ENCODE measurements at regions not wholly inside any gene's neighbourhood (a gene's known extent, or its start where the extent isn't known, plus 50 kb on each side); places are given as distances from the start of the nearest gene placed in this dataset.

DNA sequence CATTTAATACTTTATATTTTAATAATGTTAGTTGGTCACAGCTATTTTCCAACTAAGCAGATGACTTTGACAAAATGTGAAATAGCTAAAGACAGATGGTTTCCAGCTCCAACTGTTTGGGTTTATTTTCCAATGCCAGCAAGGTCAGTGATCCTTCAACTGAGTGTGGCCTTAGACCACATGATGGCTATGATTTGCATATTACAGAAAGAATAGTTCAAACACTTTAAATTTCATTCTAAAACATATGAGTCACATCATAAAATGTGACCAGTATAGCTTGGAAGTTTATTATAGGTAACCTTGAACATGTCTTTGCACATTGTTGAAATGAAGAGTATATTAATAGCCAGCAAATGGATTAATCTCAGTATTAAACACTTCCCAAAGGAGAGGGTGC lies 454.0 kb upstream of the C1orf87 start:
- no peak overlapping the region for H3K4me3 ChIP-seq

DNA sequence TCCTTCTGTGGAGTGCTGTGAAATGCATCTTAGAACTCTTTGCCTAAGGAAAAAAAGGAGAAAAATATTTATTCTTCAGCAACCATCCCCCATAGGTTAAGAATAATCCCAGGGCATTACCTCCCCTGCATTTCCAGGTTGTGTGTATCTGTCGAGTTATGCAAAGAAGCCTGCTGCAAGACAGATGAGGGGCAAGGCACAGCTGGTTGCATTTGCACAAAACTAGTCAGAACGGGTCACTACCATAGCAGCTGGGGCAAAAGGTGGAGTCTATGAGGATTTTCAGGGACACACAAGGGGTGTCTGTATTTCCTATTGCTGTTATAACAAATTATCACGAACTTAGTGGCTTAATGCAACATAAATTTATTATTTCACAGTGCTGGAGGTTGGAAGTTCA lies 443.4 kb upstream of the C1orf87 start:
- TF ChIP-seq, protein P1, sequence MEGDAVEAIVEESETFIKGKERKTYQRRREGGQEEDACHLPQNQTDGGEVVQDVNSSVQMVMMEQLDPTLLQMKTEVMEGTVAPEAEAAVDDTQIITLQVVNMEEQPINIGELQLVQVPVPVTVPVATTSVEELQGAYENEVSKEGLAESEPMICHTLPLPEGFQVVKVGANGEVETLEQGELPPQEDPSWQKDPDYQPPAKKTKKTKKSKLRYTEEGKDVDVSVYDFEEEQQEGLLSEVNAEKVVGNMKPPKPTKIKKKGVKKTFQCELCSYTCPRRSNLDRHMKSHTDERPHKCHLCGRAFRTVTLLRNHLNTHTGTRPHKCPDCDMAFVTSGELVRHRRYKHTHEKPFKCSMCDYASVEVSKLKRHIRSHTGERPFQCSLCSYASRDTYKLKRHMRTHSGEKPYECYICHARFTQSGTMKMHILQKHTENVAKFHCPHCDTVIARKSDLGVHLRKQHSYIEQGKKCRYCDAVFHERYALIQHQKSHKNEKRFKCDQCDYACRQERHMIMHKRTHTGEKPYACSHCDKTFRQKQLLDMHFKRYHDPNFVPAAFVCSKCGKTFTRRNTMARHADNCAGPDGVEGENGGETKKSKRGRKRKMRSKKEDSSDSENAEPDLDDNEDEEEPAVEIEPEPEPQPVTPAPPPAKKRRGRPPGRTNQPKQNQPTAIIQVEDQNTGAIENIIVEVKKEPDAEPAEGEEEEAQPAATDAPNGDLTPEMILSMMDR (IDR thresholded peaks at IDR 0.05; ENCODE audit: low read depth, low read length) = no peak
- Histone ChIP-seq H3K4me1 (ENCODE audit: low read depth) (no peaks in the 10 kb centered on the region), H3K36me3 (no peaks in the 10 kb centered on the region), H3K9me3 (ENCODE audit: low read depth) (no peaks in the 10 kb centered on the region), H3K27me3 (no peaks in the 10 kb centered on the region), H3K27ac (no peak overlapping the region), H3K4me3 (no peak overlapping the region)
- no peak for DNase-seq (ENCODE audit: low read depth in 1 of 2, low spot score in 1 of 2)

More for the DNA sequence above, 454.0 kb upstream of the C1orf87 start:
- no peak overlapping the region for H3K27ac ChIP-seq
- H3K4me1 ChIP-seq (ENCODE audit: low read depth) = no peaks in the 10 kb centered on the region
- TF ChIP-seq, protein P1 (IDR thresholded peaks at IDR 0.05; ENCODE audit: low read depth, low read length) = no peak
- no peaks in the 10 kb centered on the region for H3K9me3 ChIP-seq (ENCODE audit: low read depth)
- no peaks in the 10 kb centered on the region for H3K27me3 ChIP-seq
- DNase-seq (ENCODE audit: low read depth in 1 of 2, low spot score in 1 of 2) = no peak
- H3K36me3 ChIP-seq = no peaks in the 10 kb centered on the region

DNA sequence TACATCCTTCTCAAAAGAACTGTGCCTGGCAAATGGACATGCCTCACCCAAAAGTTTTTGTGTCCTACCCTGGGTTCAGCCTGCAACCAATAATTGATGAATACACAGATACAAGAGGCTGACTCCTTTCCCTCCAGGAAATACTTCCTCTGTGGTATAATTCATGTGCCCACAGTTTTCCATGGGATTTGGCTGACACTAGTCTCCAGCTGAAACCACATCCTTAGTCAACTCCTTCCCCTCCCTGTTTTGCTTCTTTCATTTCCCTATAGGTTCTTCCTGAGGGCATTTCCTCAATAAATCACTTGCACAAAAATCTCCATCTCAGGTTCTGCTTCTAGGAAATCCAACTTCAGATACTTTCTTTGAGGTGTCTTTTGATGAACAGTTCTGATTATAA lies 436.6 kb upstream of the C1orf87 start:
- H3K9me3 ChIP-seq (ENCODE audit: low read depth) = no peaks in the 10 kb centered on the region
- no peak for DNase-seq (ENCODE audit: low read depth in 1 of 2, low spot score in 1 of 2)
- TF ChIP-seq, protein P1 (IDR thresholded peaks at IDR 0.05; ENCODE audit: low read depth, low read length) = no peak

DNA sequence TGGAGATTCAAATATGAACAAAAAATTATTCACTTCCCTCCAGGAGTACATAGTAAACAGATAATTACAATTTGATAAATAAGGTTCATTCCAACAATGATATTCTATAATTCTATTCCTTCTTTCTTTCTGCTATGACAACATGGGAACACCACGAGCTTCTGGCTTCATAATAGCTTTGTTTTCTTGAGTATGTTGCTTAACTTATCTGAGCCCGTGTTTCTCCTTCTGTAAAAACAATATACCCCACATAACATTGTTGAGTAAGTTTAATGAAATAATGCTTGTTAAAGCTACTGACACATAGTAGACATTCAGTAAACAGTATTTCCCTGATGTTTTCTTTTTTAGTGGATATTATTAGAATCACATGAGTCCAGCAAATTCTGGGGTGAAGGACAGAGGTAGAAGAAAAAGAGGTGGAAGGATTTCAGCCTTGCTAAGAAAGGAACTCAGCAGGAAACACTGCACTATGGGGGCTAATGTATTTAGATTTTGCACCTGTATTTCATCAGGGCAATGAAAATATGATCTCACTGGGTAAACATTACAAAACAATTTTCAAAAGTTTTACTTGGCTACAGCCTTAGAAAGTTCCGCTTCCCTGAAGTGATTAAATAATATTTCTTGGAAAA lies 430.8 kb upstream of the C1orf87 start:
- no peak overlapping the region for H3K27ac ChIP-seq
- no peak overlapping the region for H3K4me3 ChIP-seq

More for the DNA sequence above, 436.6 kb upstream of the C1orf87 start:
- H3K27me3 ChIP-seq = no peaks in the 10 kb centered on the region
- H3K4me1 ChIP-seq (ENCODE audit: low read depth) = no peaks in the 10 kb centered on the region
- H3K4me3 ChIP-seq = no peak overlapping the region
- H3K36me3 ChIP-seq = no peaks in the 10 kb centered on the region
- H3K27ac ChIP-seq = no peak overlapping the region

GRCh38 chr1:60503266-60503925 lies 429.8 kb upstream of the C1orf87 start:
- Histone ChIP-seq H3K4me3 (no peak overlapping the region), H3K27ac (no peak overlapping the region)
- TF ChIP-seq, protein P1 (IDR thresholded peaks at IDR 0.05; ENCODE audit: low read depth, low read length) = no peak

More for the DNA sequence above, 430.8 kb upstream of the C1orf87 start:
- TF ChIP-seq, protein P1 (IDR thresholded peaks at IDR 0.05; ENCODE audit: low read depth, low read length) = no peak
- Histone ChIP-seq H3K36me3 (no peaks in the 10 kb centered on the region), H3K4me1 (ENCODE audit: low read depth) (no peaks in the 10 kb centered on the region), H3K9me3 (ENCODE audit: low read depth) (no peaks in the 10 kb centered on the region), H3K27me3 (no peaks in the 10 kb centered on the region)
- no peak for DNase-seq (ENCODE audit: low read depth in 1 of 2, low spot score in 1 of 2)

More at GRCh38 chr1:60503266-60503925, 429.8 kb upstream of the C1orf87 start:
- H3K9me3 ChIP-seq (ENCODE audit: low read depth) = no peaks in the 10 kb centered on the region
- H3K27me3 ChIP-seq = no peaks in the 10 kb centered on the region
- no peaks in the 10 kb centered on the region for H3K36me3 ChIP-seq
- no peak for DNase-seq (ENCODE audit: low read depth in 1 of 2, low spot score in 1 of 2)
- no peaks in the 10 kb centered on the region for H3K4me1 ChIP-seq (ENCODE audit: low read depth)
